Panc1 (cell line): ENCODE measurements at regions not wholly inside any gene's neighbourhood (a gene's known extent, or its start where the extent isn't known, plus 50 kb on each side); places are given as distances from the start of the nearest gene placed in this dataset.

Source experiments
- ATAC-seq: fragments of 200-7000 bp; cut with Tn5 transposase; 2 replicates; pipeline ENCODE4 v1.9.1; 2020; ENCODE audit warnings: mild to moderate bottlenecking, moderate library complexity
- BruUV-seq: library from RNA; stranded (reverse); fragments of 400-500 nt; replicated peaks from 2 replicates; lab custom pipeline; 2021; lab: Mats Ljungman, UMichigan
- CTCF ChIA-PET: fragments of 300-600 bp; sonication (Branson Sonifier 250); formaldehyde crosslinking; loops from one replicate; lab custom pipeline; 2022; ENCODE audit warnings: antibody characterized with exemption; lab: Charles Lee
- POLR2A ChIA-PET: fragments of 300-600 bp; sonication (Branson Sonifier 250); formaldehyde crosslinking; loops from one replicate; lab custom pipeline; 2022; ENCODE audit warnings: antibody characterized with exemption; lab: Charles Lee
- DNase-seq: peaks from one replicate; pipeline ENCODE4 v3.0.0-alpha.2; 2010; ENCODE audit warnings: low read depth, low spot score
- H3K27ac ChIP-seq: 2 replicates; pipeline ENCODE4 v1.5.1; 2011; ENCODE audit warnings: mild to moderate bottlenecking, low read length, inconsistent platforms
- H3K27me3 ChIP-seq: fragments of 200-500 bp; sonication (Bioruptor generic); 2 replicates; pipeline ENCODE4 v1.6.0; 2014; ENCODE audit warnings: low read length, inconsistent platforms; ENCODE audit not compliant: control insufficient read depth, insufficient read depth
- H3K36me3 ChIP-seq: fragments of 200-500 bp; sonication (Bioruptor generic); 2 replicates; pipeline ENCODE4 v1.5.1; 2014; ENCODE audit warnings: inconsistent platforms, mild to moderate bottlenecking, low read length, moderate library complexity; ENCODE audit not compliant: control insufficient read depth, insufficient read depth
- H3K4me1 ChIP-seq: 2 replicates; pipeline ENCODE4 v1.5.1; 2011; ENCODE audit warnings: inconsistent platforms, mild to moderate bottlenecking, low read length, moderate library complexity; ENCODE audit not compliant: control insufficient read depth, insufficient read depth
- H3K4me3 ChIP-seq, 2 experiments: 2 replicates each; pipeline ENCODE4 v1.5.1; 2011 to 2012; ENCODE audit warnings: low read depth in 2 of 2, low read length in 2 of 2, mild to moderate bottlenecking in 2 of 2, inconsistent platforms in 1 of 2, moderate library complexity in 1 of 2
- H3K9me3 ChIP-seq: fragments of 200-500 bp; sonication (Bioruptor generic); 2 replicates; pipeline ENCODE4 v1.5.1; 2014; ENCODE audit warnings: low read depth, mild to moderate bottlenecking, inconsistent platforms, low read length, moderate library complexity; ENCODE audit not compliant: control insufficient read depth, insufficient read depth
- CTCF ChIP-seq: fragments of 450-650 bp; IDR thresholded peaks from 2 replicates; pipeline ENCODE4 v1.5.1; 2017; ENCODE audit warnings: mild to moderate bottlenecking
- POLR2AphosphoS5 ChIP-seq: IDR thresholded peaks from 2 replicates; pipeline ENCODE4 v1.6.1; 2012; ENCODE audit warnings: mild to moderate bottlenecking, low read depth, low read length, moderate library complexity
- REST ChIP-seq, 2 experiments: IDR thresholded peaks; 2 replicates each; pipeline ENCODE4 v1.6.1; 2011 to 2012; ENCODE audit warnings: low read depth in 2 of 2, control low read depth in 1 of 2, low read length in 1 of 2, mild to moderate bottlenecking in 1 of 2, moderate library complexity in 1 of 2; ENCODE audit not compliant: insufficient read depth in 1 of 2
- SIN3A ChIP-seq: IDR thresholded peaks from 2 replicates; pipeline ENCODE4 v1.6.1; 2012; ENCODE audit warnings: low read depth, mild to moderate bottlenecking, low read length, moderate library complexity, borderline replicate concordance; ENCODE audit not compliant: insufficient read depth
- TCF7L2 ChIP-seq: IDR thresholded peaks from 2 replicates; pipeline ENCODE4 v1.6.1; 2011; ENCODE audit warnings: mild to moderate bottlenecking, low read depth, low read length, inconsistent platforms
- in situ Hi-C: cut with HindIII; loops from 2 replicates; pipeline ENCODE4 v1.10.0; 2016; ENCODE audit warnings: low sequenced_read_pairs, low pct_unique_long_range_greater_than_20kb
- intact Hi-C: fragments of 100-400 bp; cut with micrococcal nuclease; formaldehyde crosslinking; loops from one replicate; pipeline ENCODE4 v1.10.0; 2022; ENCODE audit not compliant: unreplicated experiment

DNA sequence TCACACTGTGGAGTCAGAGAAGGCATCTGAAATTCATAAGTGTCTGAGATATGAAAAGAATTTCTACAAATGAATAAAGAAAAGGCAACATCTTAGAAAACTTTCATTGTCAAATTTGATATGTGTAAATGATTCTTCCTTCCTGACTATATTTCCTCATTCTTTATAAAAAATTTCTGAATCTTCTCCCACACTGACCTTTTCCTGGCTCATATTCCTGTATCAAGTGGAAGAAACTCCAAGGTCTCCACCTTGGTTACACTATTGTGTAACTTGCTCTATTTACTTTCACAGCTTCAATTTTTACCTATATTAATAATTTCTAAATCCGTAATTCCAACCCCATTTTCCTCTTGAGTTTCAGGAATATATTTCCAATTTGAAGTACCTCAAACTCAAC is 93.5 kb upstream of the FBXL7 start:
- no peak overlapping the region for H3K4me3 ChIP-seq
- DNase-seq (no peak), ATAC-seq (no peak)
- no peaks in the 10 kb centered on the region for H3K4me1 ChIP-seq
- TF ChIP-seq REST (IDR thresholded peaks at IDR 0.05; ENCODE audit: insufficient read depth in 1 of 2, low read depth in 2 of 2, low read length in 1 of 2) (no peak), POLR2AphosphoS5 (no peak), TCF7L2 (no peak), SIN3A (no peak), CTCF (no peak)
- H3K9me3 ChIP-seq, result no peaks in the 10 kb centered on the region
- H3K36me3 ChIP-seq, result no peaks in the 10 kb centered on the region
- H3K27ac ChIP-seq, result no peak overlapping the region
- ChIA-PET CTCF (no interaction called here), POLR2A (no interaction called here)
- intact Hi-C loops, result no loop called here
- BruUV-seq, result no TSS peak
- no peaks in the 10 kb centered on the region for H3K27me3 ChIP-seq
- in situ Hi-C loops, result no loop called here

DNA sequence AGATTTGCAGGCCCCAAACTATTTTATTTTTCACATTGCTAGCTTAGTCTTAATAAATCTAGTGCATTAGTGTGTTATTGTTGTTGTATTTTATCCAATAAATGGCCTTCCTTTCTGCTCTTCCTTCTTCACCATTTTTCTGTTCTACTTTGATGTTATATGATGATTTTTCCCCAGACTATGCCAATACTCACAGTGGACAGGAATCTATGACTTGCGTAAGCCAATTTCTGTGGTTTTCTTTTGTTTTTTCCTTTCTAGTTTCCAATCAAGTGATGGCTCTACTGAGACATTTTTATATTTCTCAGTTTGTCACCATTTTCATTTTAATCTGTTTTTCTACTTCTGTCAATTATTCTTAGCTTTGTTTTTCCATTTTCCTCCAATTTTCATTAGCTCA is 106.8 kb upstream of the FBXL7 start:
- ATAC-seq (no peak), DNase-seq (no peak)
- no peaks in the 10 kb centered on the region for H3K36me3 ChIP-seq
- H3K27ac ChIP-seq, result no peak overlapping the region
- in situ Hi-C loops (no loop called here), intact Hi-C loops (no loop called here)
- H3K27me3 ChIP-seq, result no peaks in the 10 kb centered on the region
- H3K9me3 ChIP-seq, result peaks cover 3% of the 10 kb centered on the region; the same call in 1 of the 2 replicates
- BruUV-seq, result no TSS peak
- H3K4me3 ChIP-seq, result no peak overlapping the region
- no peaks in the 10 kb centered on the region for H3K4me1 ChIP-seq
- CTCF ChIA-PET, result no interaction called here
- TF ChIP-seq SIN3A (no peak), CTCF (no peak), REST (IDR thresholded peaks at IDR 0.05; ENCODE audit: insufficient read depth in 1 of 2, low read depth in 2 of 2, low read length in 1 of 2) (no peak), POLR2AphosphoS5 (no peak), TCF7L2 (no peak)
- POLR2A ChIA-PET, result no interaction called here
